SK-N-SH (cell line): ENCODE measurements at regions not wholly inside any gene's neighbourhood (a gene's known extent, or its start where the extent isn't known, plus 50 kb on each side); places are given as distances from the start of the nearest gene placed in this dataset.

Experiments used
- EP300 ChIP-seq, 2 experiments: IDR thresholded peaks; 2 replicates each; pipeline versions ENCODE4 v1.4.0 to v1.6.1; 2012; ENCODE audit warnings: borderline replicate concordance in 1 of 2, low read depth in 1 of 2, low read length in 1 of 2
- EZH2phosphoT487 ChIP-seq: fragments of 200-600 bp; sonication (generic); IDR thresholded peaks from 2 replicates; pipeline ENCODE4 v1.6.1; 2017; ENCODE audit warnings: low read depth, mixed run types, mild to moderate bottlenecking, antibody characterized with exemption, moderate library complexity, borderline replicate concordance
- FOSL2 ChIP-seq: IDR thresholded peaks from 2 replicates; pipeline ENCODE4 v1.4.0; 2012; ENCODE audit warnings: low read depth, mild to moderate bottlenecking, moderate library complexity, borderline replicate concordance
- POLR2AphosphoS5 ChIP-seq: IDR thresholded peaks from 2 replicates; pipeline ENCODE4 v1.6.1; 2012; ENCODE audit warnings: low read depth, low read length
- RCOR1 ChIP-seq: fragments of 150-350 bp; IDR thresholded peaks from 2 replicates; pipeline ENCODE4 v1.6.1; 2017; ENCODE audit warnings: antibody characterized with exemption, low read length
- SIN3A ChIP-seq: IDR thresholded peaks from 2 replicates; pipeline ENCODE4 v1.6.1; 2012; ENCODE audit warnings: low read depth, mild to moderate bottlenecking, low read length, moderate library complexity, borderline replicate concordance
- SMC3 ChIP-seq: IDR thresholded peaks from 2 replicates; pipeline ENCODE4 v1.6.1; 2012; ENCODE audit warnings: low read depth, low read length, improper control_type of control experiment
- TAF1 ChIP-seq: IDR thresholded peaks from 2 replicates; pipeline ENCODE4 v1.6.1; 2012; ENCODE audit warnings: low read depth, mild to moderate bottlenecking, low read length, moderate library complexity, borderline replicate concordance
- TF ChIP-seq, protein P1 (sequence below): fragments of 200-600 bp; sonication (generic); IDR thresholded peaks from 2 replicates; pipeline ENCODE4 v1.6.1; 2017; ENCODE audit warnings: antibody characterized with exemption, mild to moderate bottlenecking, moderate library complexity
- TF ChIP-seq, protein P2 (sequence below): IDR thresholded peaks from 2 replicates; pipeline ENCODE4; 2012

DNA sequence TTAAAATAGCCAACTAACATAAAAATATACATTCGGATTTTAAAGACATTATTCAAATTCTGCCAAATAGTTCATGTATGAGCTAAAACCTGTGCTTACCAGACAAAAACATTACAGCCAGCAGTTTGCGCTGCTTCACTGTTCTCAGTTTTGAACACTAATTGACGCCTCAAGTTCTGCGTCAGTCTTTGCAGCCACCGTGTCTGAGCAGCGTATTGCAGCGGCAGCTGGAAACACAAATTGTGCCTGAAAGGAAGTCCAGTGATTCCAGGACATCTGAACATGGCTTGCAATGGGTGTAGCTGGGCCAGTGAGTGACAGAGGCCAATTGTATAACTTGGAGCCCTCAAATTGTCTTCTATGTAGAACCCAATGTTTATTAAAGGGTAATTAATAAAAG lies 267.6 kb downstream of the TFCP2L1 start:
- TF ChIP-seq, protein P1, sequence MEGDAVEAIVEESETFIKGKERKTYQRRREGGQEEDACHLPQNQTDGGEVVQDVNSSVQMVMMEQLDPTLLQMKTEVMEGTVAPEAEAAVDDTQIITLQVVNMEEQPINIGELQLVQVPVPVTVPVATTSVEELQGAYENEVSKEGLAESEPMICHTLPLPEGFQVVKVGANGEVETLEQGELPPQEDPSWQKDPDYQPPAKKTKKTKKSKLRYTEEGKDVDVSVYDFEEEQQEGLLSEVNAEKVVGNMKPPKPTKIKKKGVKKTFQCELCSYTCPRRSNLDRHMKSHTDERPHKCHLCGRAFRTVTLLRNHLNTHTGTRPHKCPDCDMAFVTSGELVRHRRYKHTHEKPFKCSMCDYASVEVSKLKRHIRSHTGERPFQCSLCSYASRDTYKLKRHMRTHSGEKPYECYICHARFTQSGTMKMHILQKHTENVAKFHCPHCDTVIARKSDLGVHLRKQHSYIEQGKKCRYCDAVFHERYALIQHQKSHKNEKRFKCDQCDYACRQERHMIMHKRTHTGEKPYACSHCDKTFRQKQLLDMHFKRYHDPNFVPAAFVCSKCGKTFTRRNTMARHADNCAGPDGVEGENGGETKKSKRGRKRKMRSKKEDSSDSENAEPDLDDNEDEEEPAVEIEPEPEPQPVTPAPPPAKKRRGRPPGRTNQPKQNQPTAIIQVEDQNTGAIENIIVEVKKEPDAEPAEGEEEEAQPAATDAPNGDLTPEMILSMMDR: no peak
- TF ChIP-seq EZH2phosphoT487 (no peak), EP300 (IDR thresholded peaks at IDR 0.05; ENCODE audit: borderline replicate concordance in 1 of 2, low read depth in 1 of 2, low read length in 1 of 2) (no peak), TAF1 (no peak), SIN3A (no peak), POLR2AphosphoS5 (no peak), RCOR1 (no peak), SMC3 (no peak), FOSL2 (no peak)
- TF ChIP-seq, protein P2, sequence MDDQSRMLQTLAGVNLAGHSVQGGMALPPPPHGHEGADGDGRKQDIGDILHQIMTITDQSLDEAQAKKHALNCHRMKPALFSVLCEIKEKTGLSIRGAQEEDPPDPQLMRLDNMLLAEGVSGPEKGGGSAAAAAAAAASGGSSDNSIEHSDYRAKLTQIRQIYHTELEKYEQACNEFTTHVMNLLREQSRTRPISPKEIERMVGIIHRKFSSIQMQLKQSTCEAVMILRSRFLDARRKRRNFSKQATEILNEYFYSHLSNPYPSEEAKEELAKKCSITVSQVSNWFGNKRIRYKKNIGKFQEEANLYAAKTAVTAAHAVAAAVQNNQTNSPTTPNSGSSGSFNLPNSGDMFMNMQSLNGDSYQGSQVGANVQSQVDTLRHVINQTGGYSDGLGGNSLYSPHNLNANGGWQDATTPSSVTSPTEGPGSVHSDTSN: no peak
